ENCODE measurements at regions not wholly inside any gene's neighbourhood (a gene's known extent, or its start where the extent isn't known, plus 50 kb on each side); places are given as distances from the start of the nearest gene placed in this dataset.

DNA sequence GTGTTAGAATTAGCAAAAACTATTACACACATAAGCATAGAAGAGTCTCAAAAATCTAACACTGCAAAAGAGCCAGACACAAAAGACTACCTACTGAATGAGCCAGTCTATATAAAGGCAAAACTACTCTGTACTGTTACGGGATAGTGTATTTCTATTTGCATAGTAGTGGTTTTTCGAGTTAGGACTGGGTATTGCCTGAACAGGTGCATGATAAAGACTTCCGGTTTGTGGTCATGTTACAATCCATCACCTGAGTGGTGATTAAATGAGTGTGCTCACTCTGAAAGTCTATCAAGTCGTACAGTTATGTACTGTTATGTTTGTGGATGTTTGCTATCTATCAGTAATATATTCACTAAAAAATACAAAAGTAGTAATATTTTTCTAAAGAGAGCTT, 523.3 kb upstream of the SYT4 start:
- TF ChIP-seq POLR2AphosphoS5 (IDR thresholded peaks at IDR 0.05; ENCODE audit: low read depth, low read length) (no peak), TAF1 (IDR thresholded peaks at IDR 0.05; ENCODE audit: borderline replicate concordance, insufficient read depth, low read length) (no peak), REST (IDR thresholded peaks at IDR 0.05; ENCODE audit: insufficient read depth in 1 of 2, low read depth in 2 of 2, low read length in 2 of 2) (no peak)

Measured in PFSK-1 (cell line).